ENCODE measurements at regions not wholly inside any gene's neighbourhood (a gene's known extent, or its start where the extent isn't known, plus 50 kb on each side); places are given as distances from the start of the nearest gene placed in this dataset.

DNA sequence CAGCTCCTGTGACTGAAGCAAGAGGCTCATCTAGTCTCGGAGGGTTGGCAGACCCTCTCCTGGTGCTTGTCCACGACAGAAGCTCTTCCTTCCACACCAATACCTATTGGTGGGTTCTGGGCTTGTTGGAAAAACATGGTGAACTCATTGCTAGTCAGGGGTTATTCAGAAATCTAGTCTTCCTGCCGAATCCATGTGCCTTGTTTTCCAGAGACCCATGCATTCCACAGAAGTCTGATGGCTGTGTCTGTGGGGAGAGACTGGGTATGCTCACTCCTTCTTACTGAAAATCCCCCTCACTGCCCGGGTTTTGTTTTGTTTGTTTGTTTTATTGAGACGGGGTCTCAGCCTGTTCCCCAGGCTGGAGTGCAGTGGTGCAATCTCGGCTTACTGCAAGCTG is 138.3 kb downstream of the DNAJB6 start:
- Histone ChIP-seq H3K79me2 (no peaks in the 10 kb centered on the region), H4K20me1 (ENCODE audit: insufficient read depth, poor library complexity, severe bottlenecking) (no peaks in the 10 kb centered on the region), H3K9me2 (replicated peaks; ENCODE audit: insufficient read depth) (no peaks in the 10 kb centered on the region), H3K27me3 (no peaks in the 10 kb centered on the region), H3K27ac (no peak overlapping the region), H3K9me3 (ENCODE audit: low read depth) (no peaks in the 10 kb centered on the region), H3K4me3 (no peak overlapping the region), H3K4me2 (no peak overlapping the region), H3K4me1 (ENCODE audit: insufficient read depth) (no peaks in the 10 kb centered on the region), H2AFZ (no peak overlapping the region), H3K36me3 (replicated peaks; ENCODE audit: insufficient read depth, low read depth) (no peaks in the 10 kb centered on the region)
- 68% methylated on average over 6 of the region's 6 CpGs for WGBS (ENCODE audit: low lambda C conversion rate, missing lambda C conversion rate)
- TF ChIP-seq EZH2phosphoT487 (IDR thresholded peaks at IDR 0.05; ENCODE audit: low read depth, severe bottlenecking, unreplicated experiment), result no peak
- no peak for TF ChIP-seq EZH2 (IDR thresholded peaks at IDR 0.05; ENCODE audit: borderline replicate concordance)
- TF ChIP-seq, protein P1, sequence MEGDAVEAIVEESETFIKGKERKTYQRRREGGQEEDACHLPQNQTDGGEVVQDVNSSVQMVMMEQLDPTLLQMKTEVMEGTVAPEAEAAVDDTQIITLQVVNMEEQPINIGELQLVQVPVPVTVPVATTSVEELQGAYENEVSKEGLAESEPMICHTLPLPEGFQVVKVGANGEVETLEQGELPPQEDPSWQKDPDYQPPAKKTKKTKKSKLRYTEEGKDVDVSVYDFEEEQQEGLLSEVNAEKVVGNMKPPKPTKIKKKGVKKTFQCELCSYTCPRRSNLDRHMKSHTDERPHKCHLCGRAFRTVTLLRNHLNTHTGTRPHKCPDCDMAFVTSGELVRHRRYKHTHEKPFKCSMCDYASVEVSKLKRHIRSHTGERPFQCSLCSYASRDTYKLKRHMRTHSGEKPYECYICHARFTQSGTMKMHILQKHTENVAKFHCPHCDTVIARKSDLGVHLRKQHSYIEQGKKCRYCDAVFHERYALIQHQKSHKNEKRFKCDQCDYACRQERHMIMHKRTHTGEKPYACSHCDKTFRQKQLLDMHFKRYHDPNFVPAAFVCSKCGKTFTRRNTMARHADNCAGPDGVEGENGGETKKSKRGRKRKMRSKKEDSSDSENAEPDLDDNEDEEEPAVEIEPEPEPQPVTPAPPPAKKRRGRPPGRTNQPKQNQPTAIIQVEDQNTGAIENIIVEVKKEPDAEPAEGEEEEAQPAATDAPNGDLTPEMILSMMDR (IDR thresholded peaks at IDR 0.05; ENCODE audit: poor library complexity), result no peak
- no peak for DNase-seq (ENCODE audit: low spot score)

DNA sequence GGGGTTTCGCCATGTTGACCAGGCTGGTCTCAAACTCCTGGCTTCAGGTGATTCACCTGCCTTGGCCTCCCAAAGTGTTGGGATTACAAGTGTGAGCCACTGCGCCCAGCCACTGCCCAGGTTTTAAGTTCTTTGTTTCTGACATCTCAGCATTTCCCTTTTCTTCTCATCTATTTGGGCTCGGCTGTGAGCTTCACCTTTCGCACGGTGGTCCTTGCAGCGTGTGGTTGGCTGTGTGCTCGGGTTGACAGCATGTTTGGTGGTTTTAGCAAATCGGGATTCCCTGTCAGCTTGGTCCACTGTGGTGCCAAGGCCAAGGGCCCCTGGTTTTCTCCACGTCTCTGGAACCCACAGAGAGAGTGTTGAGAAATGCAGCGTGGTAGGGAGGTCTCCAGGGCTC is 138.8 kb downstream of the DNAJB6 start:
- Histone ChIP-seq H3K4me3 (no peak overlapping the region), H3K27ac (no peak overlapping the region), H3K9me2 (replicated peaks; ENCODE audit: insufficient read depth) (no peaks in the 10 kb centered on the region), H2AFZ (no peak overlapping the region), H3K27me3 (no peaks in the 10 kb centered on the region), H3K79me2 (no peaks in the 10 kb centered on the region), H3K4me2 (no peak overlapping the region), H3K36me3 (replicated peaks; ENCODE audit: insufficient read depth, low read depth) (no peaks in the 10 kb centered on the region), H3K9me3 (ENCODE audit: low read depth) (no peaks in the 10 kb centered on the region), H3K4me1 (ENCODE audit: insufficient read depth) (no peaks in the 10 kb centered on the region), H4K20me1 (ENCODE audit: insufficient read depth, poor library complexity, severe bottlenecking) (no peaks in the 10 kb centered on the region)
- 86% methylated on average over 10 of the region's 10 CpGs for WGBS (ENCODE audit: low lambda C conversion rate, missing lambda C conversion rate)
- DNase-seq (ENCODE audit: low spot score), result no peak
- TF ChIP-seq EZH2 (IDR thresholded peaks at IDR 0.05; ENCODE audit: borderline replicate concordance) (no peak), EZH2phosphoT487 (IDR thresholded peaks at IDR 0.05; ENCODE audit: low read depth, severe bottlenecking, unreplicated experiment) (no peak)
- TF ChIP-seq, protein P1 (IDR thresholded peaks at IDR 0.05; ENCODE audit: poor library complexity), result no peak

DNA sequence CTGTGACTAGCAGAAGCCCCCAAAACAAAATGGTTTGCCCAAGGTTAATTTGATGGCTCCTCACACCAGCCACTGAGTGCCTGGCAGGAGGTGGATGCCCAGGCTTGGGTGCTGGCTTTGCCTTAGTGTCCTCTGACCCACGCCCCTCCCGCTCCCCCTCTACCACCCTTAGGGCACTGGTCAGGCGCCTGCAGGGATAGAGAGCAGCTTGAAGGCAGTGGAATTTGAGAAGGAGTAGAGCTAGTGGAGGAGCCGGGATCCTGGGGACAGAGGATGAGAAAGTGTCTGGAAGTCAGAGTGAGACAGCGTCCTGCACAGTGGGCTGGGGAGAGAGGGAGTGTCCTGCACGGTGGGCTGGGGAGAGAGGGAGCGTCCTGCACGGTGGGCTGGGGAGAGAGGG is 139.4 kb downstream of the DNAJB6 start:
- H4K20me1 ChIP-seq (ENCODE audit: insufficient read depth, poor library complexity, severe bottlenecking), result no peaks in the 10 kb centered on the region
- DNase-seq (ENCODE audit: low spot score), result no peak
- H3K79me2 ChIP-seq, result no peaks in the 10 kb centered on the region
- H3K36me3 ChIP-seq (replicated peaks; ENCODE audit: insufficient read depth, low read depth), result no peaks in the 10 kb centered on the region
- no peaks in the 10 kb centered on the region for H3K4me1 ChIP-seq (ENCODE audit: insufficient read depth)
- no peak overlapping the region for H2AFZ ChIP-seq
- H3K4me3 ChIP-seq, result no peak overlapping the region
- TF ChIP-seq, protein P1 (IDR thresholded peaks at IDR 0.05; ENCODE audit: poor library complexity), result no peak
- TF ChIP-seq EZH2phosphoT487 (IDR thresholded peaks at IDR 0.05; ENCODE audit: low read depth, severe bottlenecking, unreplicated experiment) (no peak), EZH2 (IDR thresholded peaks at IDR 0.05; ENCODE audit: borderline replicate concordance) (no peak)
- H3K27ac ChIP-seq, result no peak overlapping the region
- 77% methylated on average over 6 of the region's 8 CpGs for WGBS (ENCODE audit: low lambda C conversion rate, missing lambda C conversion rate)
- H3K9me3 ChIP-seq (ENCODE audit: low read depth), result no peaks in the 10 kb centered on the region
- H3K27me3 ChIP-seq, result no peaks in the 10 kb centered on the region
- no peaks in the 10 kb centered on the region for H3K9me2 ChIP-seq (replicated peaks; ENCODE audit: insufficient read depth)
- H3K4me2 ChIP-seq, result no peak overlapping the region

Measured in hepatocyte (in vitro differentiated cells).